Activated CD4-positive, alpha-beta T cell treated with anti-CD3 and anti-CD28 coated beads, Interleukin-2, Interleukin-6, amounts not matched to agents 100 ng/mL and 50 ng/mL, durations not matched to agents 16 hours and 8 hours (primary cell): ENCODE measurements at regions not wholly inside any gene's neighbourhood (a gene's known extent, or its start where the extent isn't known, plus 50 kb on each side); places are given as distances from the start of the nearest gene placed in this dataset.
"Not testable (repeated sequence)": the region's sequence is repeated elsewhere in the genome, so short reads cannot be mapped to it uniquely, and the experiment has no call there.

Experiments used
- DNase-seq: peaks from one replicate; pipeline ENCODE4 v3.0.0-alpha.2; 2020

DNA sequence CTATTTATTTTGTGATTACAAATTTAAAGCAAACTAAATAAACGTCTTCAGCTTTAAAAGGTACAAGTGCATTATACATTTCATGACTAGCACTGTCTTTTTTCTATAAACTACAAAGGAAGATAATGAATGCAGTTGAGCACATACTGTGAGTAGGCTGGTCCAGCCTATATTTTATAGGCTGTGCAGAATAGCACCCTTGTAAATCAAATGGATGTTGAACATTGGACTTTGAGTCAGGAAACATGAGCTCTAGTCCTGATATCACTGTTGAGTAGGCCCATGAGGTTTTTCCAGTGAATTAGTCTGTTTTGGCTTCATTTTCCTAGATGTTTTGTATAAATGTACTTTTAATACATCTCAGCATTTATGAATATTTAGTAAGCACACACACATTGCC lies 447.3 kb upstream of the KCNMB2 start:
- DNase-seq: no peak

DNA sequence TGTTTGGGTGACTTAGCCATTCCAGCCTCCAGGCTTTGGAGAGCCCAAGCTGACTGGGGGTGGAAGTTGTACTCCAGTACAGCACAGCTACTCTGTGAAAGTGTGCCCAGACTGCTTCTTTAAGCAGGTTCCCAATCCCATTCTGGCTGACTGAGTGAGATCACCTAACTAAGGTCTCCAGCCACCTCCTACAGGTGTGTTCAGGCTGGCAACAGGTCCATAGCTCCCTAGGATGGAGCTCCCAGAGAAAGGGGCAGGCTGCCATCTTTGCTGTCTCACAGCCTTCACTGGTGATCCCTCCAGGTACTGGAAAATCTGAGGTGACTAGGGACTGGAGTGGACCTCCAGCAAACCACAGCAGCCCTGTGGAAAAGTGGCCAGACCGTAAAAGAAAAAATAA lies 445.3 kb upstream of the KCNMB2 start:
- DNase-seq: no peak

DNA sequence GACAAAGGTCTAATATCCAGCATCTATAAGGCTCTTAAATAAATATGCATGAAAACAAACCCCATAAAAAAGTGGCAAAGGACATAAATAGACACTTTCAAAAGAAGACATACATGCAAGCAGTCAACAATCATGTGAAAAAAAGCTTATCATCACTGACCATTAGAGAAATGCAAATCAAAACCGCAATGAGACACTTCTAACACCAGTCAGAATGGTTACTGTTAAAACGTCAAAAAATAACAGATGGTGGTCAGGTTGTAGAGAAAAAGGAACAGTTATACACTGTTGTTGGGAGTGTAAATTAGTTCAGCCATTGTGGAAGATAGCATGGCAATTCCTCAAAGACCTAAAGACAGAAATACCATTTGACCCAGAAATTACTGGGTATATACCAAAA lies 440.7 kb upstream of the KCNMB2 start:
- no peak for DNase-seq

DNA sequence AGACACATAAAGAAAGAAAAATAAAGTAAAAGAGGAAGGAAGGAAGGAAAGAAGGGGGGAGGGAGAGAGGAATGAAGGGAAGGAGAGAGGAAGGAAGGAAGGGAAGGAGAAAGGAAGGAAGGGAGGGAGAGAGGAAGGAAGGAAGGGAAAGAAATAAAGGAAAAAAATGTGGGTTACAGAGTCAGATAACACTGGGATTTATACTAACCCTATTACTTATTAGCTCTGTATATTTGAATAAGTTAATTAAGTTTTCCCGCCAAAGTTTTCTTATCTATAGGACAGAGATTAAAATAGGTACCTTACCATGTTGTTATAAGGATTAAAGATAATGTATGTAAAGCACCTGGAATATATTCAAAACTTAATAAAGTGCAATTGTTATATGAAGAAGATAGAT lies 439.3 kb upstream of the KCNMB2 start:
- no peak for DNase-seq

DNA sequence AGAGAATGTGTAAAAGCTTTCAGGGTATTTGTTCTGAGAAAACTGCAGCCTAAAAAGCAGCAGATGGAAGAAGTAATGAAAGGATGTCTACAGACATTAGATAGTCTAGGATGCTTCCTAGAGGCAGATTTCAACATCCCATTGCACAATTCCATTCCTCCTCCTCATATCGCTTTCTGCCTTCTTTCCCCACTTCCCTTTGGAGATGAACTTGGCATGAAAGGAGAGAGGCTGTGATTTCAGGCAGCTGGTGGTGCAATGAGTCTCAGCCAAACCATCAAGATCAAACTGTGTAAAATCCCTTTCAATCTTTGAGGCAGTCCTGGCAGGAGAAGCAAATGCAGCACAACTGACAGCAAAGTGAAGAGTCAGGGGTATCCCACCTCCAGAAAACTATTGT lies 438.7 kb upstream of the KCNMB2 start:
- DNase-seq: no peak

DNA sequence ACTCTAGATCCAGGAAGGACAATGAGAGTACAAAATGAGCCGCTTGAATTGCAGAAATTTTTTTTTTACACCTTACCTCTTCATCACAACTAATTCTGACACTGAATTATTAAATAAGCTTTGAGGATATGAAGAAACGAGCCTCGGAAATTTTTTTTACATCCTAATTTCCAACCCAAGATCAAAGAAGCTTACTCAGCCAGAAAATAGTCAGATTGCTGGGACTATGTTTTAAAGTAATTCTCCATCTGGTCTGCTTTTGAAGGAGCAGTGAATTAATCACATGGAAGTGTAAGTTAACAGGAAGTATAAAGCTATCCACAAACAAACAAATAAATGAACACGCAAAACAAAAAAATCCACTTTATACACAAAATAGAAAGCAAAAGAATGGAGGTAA lies 437.0 kb upstream of the KCNMB2 start:
- DNase-seq: no peak

DNA sequence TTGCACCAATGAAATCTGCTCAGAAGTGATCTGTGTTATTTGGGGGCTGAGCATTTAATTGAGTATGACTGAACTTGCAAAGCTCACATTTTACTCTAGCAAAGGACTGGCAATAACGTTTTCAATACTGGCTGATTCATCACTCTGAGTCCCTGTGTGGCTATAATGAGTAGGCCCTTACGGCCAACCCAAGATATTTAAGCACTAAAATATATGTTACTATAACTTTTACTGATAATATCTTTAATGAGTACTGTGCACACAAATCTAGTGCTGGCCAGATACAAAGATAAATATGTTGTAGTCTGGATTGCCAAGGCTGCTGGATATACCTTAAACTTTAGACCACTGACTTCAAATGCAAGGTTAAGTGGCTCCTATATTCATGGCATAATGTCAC lies 436.4 kb upstream of the KCNMB2 start:
- DNase-seq: no peak

DNA sequence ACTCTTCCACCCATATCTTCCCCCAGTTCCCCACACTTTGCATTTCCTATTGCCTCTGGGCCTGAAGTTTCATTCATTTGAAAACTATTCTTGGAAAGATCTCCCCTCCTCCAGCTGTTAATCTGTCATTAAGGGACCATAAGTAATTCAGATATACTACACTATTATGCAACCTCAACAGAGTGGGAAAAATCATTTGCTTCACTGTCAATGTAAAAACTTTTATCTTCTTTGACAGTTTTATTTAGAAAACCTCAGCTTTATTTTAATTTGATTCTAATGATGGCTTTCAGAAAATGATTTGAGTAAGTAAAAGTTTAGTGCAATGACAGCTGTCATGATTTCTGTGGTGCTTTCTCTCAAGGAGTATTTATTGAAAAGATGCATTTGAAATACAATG lies 435.3 kb upstream of the KCNMB2 start:
- DNase-seq: no peak

DNA sequence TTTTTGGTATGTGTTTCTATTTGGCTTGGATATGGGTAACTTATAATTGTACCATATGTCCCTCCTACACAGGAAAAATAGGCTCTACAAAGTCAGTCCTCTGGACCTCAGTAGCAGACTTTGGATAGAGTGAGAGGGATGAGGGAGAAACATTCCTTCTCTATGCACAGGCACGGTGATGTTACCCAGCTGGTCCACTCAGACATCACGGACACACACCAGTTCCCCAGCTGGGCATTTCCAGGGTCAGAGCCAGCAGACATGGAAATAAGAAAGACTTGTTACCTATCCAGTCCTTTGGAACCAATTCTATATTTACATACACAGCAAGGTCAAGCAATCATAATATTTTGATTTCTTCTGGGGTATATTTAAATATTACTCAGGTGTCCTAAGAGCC lies 433.1 kb upstream of the KCNMB2 start:
- no peak for DNase-seq

DNA sequence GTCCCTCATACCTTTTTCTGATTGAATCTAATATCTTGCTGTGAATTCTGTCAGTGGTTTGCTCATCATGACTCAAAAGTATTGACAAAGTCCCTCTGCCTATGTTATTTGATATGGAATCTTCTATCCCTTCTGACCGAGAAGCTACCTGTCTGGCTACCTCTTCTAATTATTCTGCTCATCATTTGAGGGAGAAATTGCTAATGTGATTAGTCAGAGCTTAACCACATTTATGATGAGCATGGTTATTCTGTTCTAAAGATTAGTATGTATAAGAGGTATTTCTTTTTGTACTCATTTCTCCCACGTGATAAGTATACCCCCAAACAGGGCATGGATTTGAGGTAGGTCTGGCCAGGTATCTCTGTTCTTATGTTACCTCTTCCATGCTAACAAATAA lies 428.4 kb upstream of the KCNMB2 start:
- DNase-seq: no peak

DNA sequence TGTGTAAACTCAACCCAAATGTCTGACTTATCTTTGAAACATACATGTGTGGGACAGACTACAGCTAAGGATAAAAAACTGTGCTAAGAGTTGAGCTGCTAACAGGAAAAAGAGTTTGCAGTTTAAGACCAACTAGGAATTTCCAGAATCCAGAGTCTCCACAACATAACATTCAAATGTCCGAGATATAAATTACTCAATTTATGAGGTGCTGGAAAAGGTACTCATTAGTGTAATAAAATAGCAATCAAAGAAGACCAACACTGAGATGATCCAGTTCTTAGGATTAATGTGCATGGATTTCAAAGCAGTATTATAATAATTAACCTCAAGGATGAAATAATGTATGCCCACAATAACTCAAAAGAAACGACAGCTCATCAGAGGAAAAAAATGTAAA lies 426.5 kb upstream of the KCNMB2 start:
- no peak for DNase-seq

DNA sequence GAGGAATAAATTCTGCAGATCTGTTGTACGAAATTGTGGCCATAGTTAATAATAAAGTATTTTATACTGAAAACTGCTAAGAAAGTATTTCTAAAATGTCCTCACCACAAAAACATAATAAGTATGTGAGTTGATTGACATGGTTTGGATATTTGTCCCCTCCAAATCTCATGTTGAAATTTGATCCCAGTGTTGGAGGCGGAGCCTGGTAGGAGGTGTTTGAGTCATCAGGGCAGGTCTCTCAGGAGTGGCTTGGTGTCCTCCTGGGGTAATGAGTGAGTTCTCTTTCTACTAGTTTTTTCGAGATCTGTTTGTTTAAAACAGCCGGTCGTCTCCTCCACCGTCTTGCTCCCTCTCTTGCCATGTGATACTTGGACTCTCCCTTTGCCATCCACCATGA lies 424.1 kb upstream of the KCNMB2 start:
- peak; percentile 7 for DNase-seq

DNA sequence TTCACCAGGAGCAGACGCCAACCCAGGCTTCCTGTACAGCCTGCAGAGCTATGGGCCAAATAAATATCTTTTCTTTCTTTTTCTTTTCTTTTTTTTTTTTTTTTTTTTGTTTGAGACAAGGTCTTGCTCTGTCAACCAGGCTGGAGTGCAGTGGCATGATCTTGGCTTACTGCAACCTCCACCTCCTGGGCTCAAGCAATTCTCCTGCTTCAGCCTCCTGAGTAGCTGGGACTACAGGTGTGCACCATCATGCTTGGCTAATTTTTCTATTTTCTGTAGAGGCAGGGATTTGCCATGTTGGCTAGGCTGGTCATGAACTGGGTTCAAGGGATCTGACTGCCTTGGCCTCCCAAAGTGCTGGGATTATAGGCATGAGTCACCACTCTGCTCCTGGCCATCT lies 423.7 kb upstream of the KCNMB2 start:
- not testable (repeated sequence) for DNase-seq

DNA sequence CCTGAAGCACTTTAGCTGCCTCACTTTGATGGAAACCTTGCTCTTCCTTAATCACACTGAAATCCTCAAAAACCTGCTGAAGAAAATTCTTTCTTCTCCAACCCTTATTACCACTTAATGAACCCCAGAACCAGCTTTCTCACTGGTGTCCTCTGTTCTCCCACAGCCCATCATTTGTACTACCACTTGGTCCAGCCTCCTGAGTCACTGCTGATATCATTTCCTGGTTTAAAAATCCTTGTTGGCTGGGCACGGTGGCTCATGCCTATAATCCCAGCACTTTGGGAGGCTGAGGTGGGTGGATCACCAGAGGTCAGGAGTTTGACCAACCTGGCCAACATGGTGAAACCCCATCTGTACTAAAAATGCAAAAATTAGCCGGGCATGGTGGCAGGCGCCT lies 418.6 kb upstream of the KCNMB2 start:
- DNase-seq: no peak

DNA sequence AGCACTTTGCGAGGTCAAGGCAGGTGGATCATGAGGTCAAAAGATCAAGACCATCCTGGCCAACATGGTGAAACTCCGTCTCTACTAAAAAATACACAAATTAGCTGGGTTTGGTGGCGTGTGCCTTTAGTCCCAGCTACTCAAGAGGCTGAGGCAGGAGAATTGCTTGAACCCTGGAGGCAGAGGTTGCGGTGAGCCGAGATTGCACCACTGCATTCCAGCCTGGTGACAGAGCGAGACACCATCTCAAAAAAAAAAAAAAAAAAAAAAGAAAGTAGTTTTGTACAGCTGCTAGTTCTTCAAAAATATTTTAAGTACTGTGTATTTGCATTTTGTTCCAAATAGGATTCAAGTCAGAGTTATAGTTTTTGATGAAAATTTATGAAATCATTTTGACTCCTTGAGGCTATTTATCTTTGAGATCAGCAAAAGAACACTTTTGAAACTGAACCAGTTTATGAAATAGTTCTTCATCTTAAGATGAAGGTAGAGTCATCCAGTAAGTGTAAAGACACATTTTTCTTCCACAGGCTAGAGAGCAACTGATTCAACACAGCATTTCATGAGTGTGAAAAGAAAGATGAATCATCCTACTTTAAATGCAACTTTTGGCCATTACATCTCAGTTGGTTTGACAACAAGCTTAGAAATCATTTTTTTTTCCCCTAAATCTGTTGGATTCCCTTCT lies 416.5 kb upstream of the KCNMB2 start:
- not testable (repeated sequence) for DNase-seq

DNA sequence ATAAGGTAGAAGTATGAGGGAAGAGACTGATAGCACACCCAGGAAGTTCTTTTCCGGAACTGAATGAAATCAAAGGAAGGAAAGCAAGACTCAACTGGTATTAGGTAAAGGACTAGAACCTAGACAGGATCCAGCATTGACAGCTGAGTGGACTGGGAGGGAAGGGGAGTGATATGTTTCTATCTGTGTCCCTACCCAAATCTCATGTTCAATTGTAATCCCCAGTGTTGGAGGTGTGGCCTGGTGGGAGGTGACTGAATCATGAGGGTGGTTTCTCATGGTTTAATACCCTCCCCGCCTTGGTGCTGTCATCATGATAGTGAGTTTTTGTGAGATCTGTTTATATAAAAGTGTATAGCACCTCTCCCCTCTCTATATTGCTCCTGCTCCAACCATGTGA lies 415.9 kb upstream of the KCNMB2 start:
- DNase-seq: no peak

DNA sequence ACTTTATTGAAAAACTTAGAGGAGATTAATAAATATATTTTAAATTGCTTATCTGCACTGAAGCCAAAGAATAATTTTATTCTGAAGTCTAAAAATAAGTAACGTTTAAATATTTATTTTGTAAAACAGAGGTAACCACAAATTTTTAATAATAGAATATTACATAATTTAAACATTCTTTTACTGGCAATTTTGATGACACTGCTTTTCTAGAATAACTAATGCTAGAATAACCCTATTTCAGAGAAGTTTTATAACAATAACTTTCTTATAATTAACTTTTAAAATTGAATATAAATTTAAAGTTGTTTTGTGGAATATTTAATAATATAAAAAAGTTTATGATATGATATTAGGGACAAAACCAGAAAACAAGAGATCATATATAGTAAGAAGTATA lies 409.6 kb upstream of the KCNMB2 start:
- no peak for DNase-seq

DNA sequence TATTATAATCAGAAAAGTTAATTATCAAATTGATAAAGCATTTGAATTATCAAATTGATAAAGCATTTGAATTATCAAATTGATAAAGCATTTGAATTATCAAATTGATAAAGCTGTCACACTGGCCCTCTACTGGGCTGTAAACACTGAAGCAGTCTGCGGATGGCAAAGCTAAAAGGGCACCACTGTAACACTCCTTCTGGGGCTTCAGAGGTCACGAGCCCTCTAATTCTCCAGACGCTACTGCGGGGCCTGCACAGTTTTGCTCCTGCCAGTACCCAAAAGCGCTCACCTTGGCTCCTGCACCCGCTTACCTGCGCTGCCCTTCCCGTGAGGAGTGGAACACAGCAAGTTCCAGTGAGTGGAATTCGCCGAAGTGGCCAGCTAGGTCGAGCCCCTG lies 409.0 kb upstream of the KCNMB2 start:
- DNase-seq: no peak

DNA sequence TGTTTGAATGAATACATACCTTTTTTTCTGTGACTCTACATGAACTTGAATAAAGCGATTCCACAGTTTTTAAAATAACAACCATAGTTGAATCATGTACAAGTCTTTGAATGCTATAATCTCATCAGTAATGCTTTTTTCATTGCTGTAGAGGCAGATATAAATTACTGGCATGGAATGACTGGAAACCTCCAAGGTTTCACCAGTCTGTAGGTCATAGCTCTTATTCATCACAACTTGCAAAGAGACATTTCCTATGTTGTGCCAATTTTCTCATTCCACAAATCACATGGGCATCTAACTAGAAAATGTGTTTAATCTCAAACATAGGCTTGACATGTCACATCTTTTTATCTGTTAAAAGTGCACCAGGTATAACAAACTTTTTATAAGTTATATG lies 407.1 kb upstream of the KCNMB2 start:
- no peak for DNase-seq

DNA sequence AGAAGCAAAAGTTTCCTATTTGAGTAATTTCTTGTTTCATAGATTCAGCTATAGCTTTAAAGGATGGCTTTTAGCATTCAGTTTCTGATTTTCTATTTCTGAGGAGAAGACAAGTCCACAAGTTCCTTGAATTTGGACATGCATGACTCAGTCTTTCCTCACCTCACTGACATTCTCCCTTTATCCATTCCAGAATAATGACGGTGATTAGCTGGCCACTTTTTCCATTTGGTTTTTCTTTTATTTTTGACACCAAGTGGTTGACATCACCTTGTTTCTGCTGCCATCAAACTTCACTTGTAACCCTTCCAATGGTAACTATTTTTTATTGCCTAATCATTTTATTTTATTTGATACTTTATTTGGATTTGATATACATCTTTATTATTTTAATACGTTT lies 404.4 kb upstream of the KCNMB2 start:
- DNase-seq: no peak

DNA sequence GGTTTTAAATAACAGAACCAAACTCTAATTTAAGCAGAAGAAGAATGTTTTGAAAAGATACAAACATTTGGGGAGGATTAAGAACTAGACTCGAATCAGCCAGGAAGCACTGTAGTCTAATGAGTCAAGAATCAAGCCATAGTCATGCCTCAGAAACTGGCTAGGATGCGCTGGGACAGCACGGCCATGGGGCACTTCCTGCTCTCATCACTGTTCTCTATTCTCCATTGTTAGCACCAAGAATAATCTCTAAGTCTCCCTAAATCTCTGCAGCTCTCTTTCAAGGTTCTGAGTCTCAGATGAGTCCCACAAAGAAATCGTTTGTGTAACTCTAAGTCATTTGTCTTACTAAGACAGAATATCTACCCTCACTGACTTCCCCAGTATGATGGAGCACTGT lies 399.0 kb upstream of the KCNMB2 start:
- DNase-seq: no peak

DNA sequence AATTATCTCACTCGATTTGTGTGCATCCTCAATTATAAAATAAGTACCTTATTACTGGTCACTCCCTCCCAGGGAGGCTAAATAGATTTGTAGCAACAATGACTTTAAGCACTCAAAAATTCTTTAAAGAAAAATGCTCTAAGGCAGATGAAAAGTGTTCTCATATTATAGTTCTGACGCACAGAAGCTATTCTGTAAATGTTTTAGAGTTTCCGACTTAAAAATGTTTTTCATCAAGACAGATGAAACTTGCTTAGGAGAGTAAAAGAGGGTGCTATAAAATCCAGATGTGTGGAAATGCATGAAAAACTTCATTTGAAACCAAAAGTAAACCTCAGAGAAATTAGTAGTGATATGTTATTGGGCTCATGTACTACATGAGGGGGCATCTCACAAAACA lies 398.4 kb upstream of the KCNMB2 start:
- no peak for DNase-seq

DNA sequence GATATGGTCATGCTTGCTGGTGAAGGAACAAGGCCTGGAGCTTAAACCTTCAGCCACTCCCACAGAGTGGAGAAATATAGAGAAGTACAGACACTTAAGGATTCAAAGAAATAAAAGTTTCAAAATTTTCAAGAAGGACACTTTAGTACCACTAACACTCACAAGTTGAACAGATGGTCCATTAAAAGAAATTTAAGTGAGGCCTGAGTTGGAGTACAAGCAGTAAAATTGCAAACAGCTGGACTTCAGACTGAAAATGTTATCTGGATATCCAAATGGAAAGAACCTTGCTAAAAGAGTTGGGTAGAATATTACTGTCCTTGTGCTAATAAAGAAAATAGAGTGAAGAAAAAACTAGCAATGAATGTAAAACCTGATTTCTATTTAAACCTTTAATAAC lies 397.1 kb upstream of the KCNMB2 start:
- DNase-seq: no peak

DNA sequence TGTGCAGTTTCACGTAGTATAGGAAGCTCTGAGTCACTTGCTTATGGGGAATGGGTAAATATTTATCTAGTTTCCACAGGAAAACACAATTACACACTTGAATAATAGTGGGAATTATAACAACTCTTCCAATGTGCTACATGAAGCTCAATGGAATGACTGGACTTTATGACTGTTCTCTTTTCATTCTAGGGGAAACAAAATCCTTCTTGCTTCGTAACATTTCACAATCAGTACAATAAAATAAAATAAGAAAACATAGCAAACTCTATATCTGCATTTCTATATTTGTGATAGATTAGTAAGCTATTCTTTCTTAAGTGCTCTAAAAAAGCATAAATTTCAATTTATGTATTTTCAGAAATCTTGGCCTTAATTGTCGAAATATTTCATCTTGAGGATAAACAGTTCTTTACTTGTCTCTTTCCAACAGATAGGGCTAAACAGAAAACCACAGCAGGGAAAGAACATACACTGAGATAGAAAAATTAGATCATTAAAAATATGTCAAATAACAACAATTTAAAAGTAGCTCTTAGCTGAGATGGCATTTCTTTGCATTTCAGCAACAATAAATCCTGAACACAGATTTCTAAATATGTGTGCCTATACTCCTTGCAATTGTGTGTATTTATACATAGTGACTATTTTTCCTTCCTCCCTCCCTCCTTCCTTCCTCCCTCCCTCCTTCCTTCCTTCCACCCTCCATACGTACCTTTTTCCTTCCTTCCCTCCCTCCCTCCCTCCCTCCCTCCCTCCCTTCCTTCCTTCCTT lies 395.5 kb upstream of the KCNMB2 start:
- no peak for DNase-seq

DNA sequence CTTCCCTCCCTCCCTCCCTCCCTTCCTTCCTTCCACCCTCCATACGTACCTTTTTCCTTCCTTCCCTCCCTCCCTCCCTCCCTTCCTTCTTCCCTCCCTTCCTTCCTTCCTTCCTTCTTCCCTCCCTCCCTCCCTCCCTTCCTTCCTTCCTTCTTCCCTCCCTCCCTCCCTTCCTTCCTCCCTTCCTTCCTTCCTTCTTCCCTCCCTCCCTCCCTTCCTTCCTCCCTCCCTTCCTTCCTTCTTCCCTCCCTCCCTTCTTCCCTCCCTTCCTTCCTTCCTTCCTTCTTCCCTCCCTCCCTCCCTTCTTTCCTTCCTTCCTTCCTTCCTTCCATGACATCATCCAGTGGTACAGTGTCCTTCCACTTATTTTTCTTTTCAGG lies 394.9 kb upstream of the KCNMB2 start:
- DNase-seq: not testable (repeated sequence)
